A673 (cell line): ENCODE measurements at regions not wholly inside any gene's neighbourhood (a gene's known extent, or its start where the extent isn't known, plus 50 kb on each side); places are given as distances from the start of the nearest gene placed in this dataset.

Experiments used
- CTCF ChIP-seq: fragments of 300-800, 200-600 bp; sonication (generic); conservative IDR thresholded peaks from 2 replicates; pipeline ENCODE4 v1.5.1; 2017; ENCODE audit warnings: low read depth, mild to moderate bottlenecking, antibody characterized with exemption, low read length, moderate library complexity, mixed read lengths
- EZH2 ChIP-seq: fragments of 200-600 bp; sonication (generic); IDR thresholded peaks from 2 replicates; pipeline ENCODE4 v1.6.1; 2017; ENCODE audit warnings: borderline replicate concordance, low read depth, mild to moderate bottlenecking, mixed read lengths, antibody characterized with exemption, low read length; ENCODE audit not compliant: poor library complexity, severe bottlenecking

- TF ChIP-seq CTCF (no peak), EZH2 (no peak)
These were observed 339.8 kb upstream of the ARRDC3 start for GRCh38 chr5:91722736-91723467.
